ENCODE measurements at regions not wholly inside any gene's neighbourhood (a gene's known extent, or its start where the extent isn't known, plus 50 kb on each side); places are given as distances from the start of the nearest gene placed in this dataset.

DNA sequence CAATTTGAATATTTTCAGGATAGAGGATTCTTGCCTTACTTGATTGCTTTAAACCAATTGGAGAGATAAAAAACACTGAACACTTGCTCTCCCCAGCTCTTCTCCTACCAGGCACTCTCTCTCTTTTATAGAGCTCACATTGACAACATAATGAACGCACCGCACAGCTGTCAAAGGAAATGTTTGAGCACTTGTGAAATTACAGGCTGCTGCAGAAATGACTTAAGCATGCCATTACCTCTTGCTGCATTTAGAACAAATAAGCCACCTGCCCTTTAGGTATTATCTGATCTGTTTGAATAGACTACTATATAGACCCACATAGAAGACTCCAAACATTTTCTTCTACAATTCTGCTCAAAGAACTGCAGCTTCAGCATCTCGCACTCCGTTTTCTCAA lies 227.7 kb downstream of the C4orf33 start:
- TF ChIP-seq, protein P1, sequence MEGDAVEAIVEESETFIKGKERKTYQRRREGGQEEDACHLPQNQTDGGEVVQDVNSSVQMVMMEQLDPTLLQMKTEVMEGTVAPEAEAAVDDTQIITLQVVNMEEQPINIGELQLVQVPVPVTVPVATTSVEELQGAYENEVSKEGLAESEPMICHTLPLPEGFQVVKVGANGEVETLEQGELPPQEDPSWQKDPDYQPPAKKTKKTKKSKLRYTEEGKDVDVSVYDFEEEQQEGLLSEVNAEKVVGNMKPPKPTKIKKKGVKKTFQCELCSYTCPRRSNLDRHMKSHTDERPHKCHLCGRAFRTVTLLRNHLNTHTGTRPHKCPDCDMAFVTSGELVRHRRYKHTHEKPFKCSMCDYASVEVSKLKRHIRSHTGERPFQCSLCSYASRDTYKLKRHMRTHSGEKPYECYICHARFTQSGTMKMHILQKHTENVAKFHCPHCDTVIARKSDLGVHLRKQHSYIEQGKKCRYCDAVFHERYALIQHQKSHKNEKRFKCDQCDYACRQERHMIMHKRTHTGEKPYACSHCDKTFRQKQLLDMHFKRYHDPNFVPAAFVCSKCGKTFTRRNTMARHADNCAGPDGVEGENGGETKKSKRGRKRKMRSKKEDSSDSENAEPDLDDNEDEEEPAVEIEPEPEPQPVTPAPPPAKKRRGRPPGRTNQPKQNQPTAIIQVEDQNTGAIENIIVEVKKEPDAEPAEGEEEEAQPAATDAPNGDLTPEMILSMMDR (IDR thresholded peaks at IDR 0.05) = no peak
- TF ChIP-seq POLR2A (IDR thresholded peaks at IDR 0.05) = no peak
- no peak for TF ChIP-seq POLR2AphosphoS5 (IDR thresholded peaks at IDR 0.05)
- no peaks in the 10 kb centered on the region for H3K9me3 ChIP-seq
- intact Hi-C loops (cut with DNase I) = no loop called here
- no peak overlapping the region for H3K27ac ChIP-seq
- no peaks in the 10 kb centered on the region for H3K4me1 ChIP-seq (replicated peaks)
- H3K36me3 ChIP-seq = no peaks in the 10 kb centered on the region
- H3K27me3 ChIP-seq (replicated peaks; ENCODE audit: insufficient read depth) = no peaks in the 10 kb centered on the region
- no peak overlapping the region for H3K4me3 ChIP-seq
- WGBS = 42% methylated on average over 4 of the region's 4 CpGs
- no peak for DNase-seq (ENCODE audit: low spot score)

DNA sequence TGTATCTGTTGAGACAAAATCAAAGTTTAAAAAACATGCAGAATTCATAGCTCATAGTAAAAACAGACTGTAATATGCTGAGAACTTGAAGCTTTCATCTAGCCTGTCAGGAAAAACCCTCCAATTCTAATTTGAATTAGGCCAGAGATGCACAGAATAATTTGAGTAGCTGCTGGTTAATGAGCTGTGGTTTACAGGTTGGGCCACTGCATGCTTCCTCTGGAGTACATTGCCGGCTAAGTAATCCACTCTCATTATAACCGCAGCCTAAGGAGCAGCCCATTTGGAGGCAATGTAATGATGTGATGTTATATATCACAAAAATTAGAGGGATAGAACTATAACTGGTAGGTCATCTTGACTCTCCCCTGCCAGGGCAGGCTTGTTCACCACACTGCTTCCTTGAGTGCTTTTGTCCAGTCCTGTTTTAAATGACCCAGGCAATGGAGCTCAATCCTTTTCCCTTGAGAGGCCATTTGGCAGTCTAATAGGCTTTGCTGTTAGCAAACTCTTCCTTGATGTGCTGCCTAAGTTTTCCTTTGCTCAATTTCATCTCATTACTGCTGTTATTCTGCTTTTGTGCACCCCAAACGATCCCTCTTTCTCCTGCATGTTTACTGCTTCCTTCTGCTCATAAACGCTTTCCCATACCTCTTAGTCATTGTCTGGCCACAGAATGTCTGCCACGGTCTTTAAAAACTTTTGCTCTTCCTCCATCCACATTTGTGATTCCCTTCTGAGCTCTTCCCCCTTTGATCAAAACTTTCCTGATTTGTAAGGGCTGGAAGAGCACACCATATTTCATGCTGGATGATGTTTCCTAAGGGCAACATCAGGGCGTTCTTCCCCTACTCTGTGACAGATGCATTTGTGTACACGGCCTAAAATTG lies 230.9 kb downstream of the C4orf33 start:
- no peak for TF ChIP-seq POLR2A (IDR thresholded peaks at IDR 0.05)
- no peak for TF ChIP-seq POLR2AphosphoS5 (IDR thresholded peaks at IDR 0.05)
- TF ChIP-seq, protein P1 (IDR thresholded peaks at IDR 0.05) = no peak
- H3K9me3 ChIP-seq = no peaks in the 10 kb centered on the region
- no peak overlapping the region for H3K4me3 ChIP-seq
- no peaks in the 10 kb centered on the region for H3K4me1 ChIP-seq (replicated peaks)
- intact Hi-C loops (cut with DNase I) = no loop called here
- no peak for DNase-seq (ENCODE audit: low spot score)
- no peak overlapping the region for H3K27ac ChIP-seq
- 34% methylated on average over 7 of the region's 7 CpGs for WGBS
- no peaks in the 10 kb centered on the region for H3K36me3 ChIP-seq
- no peaks in the 10 kb centered on the region for H3K27me3 ChIP-seq (replicated peaks; ENCODE audit: insufficient read depth)

DNA sequence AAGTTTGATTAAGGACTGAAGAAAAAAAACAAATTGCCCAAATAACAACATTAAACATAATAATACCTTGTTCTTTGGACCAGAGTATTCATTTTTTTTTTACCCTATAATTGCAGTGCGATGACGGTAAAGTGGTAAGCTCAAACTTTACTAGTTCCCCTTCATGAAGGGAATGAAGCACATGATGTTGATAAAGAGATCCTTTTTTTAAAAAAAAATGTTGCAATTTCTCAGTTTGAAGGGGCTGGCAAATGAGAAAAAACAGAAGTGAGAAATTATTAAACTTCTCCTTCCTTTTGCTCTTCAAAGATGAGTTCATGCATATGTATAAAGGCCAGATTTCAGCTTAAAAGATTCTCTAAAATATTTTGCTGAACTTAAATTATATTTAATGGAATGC lies 231.7 kb downstream of the C4orf33 start:
- Histone ChIP-seq H3K27ac (no peak overlapping the region), H3K4me3 (no peak overlapping the region), H3K9me3 (no peaks in the 10 kb centered on the region), H3K4me1 (replicated peaks) (no peaks in the 10 kb centered on the region), H3K27me3 (replicated peaks; ENCODE audit: insufficient read depth) (no peaks in the 10 kb centered on the region), H3K36me3 (no peaks in the 10 kb centered on the region)
- intact Hi-C loops (cut with DNase I) = no loop called here
- TF ChIP-seq POLR2A (IDR thresholded peaks at IDR 0.05) (no peak), POLR2AphosphoS5 (IDR thresholded peaks at IDR 0.05) (no peak)
- TF ChIP-seq, protein P1 (IDR thresholded peaks at IDR 0.05) = no peak
- WGBS = 67% methylated on average over 2 of the region's 2 CpGs
- DNase-seq (ENCODE audit: low spot score) = no peak

DNA sequence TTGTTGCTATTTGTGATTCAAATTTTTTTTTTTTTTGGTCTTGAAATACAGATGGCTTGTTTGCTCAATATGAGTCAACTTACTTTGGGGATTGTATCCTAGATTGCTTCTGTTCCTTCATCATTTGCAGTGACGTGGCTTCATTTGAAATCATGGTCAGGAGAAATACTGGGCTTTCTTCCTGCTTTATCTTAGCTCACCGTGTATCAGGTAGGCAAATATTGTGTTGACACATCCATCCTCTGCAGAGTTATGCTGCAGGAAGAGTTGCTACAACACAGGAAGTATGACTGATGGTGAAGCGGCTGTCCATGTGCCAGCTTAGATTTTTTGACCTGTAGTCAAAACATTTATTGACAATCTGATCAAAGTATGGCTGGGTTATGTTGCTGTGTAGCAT lies 232.2 kb downstream of the C4orf33 start:
- TF ChIP-seq, protein P1 (IDR thresholded peaks at IDR 0.05) = no peak
- no peak for TF ChIP-seq POLR2AphosphoS5 (IDR thresholded peaks at IDR 0.05)
- no peak for TF ChIP-seq POLR2A (IDR thresholded peaks at IDR 0.05)
- no peak for DNase-seq (ENCODE audit: low spot score)
- Histone ChIP-seq H3K27ac (no peak overlapping the region), H3K4me3 (no peak overlapping the region), H3K9me3 (no peaks in the 10 kb centered on the region), H3K27me3 (replicated peaks; ENCODE audit: insufficient read depth) (no peaks in the 10 kb centered on the region), H3K4me1 (replicated peaks) (no peaks in the 10 kb centered on the region), H3K36me3 (no peaks in the 10 kb centered on the region)
- intact Hi-C loops (cut with DNase I) = no loop called here
- 78% methylated on average over 3 of the region's 3 CpGs for WGBS

DNA sequence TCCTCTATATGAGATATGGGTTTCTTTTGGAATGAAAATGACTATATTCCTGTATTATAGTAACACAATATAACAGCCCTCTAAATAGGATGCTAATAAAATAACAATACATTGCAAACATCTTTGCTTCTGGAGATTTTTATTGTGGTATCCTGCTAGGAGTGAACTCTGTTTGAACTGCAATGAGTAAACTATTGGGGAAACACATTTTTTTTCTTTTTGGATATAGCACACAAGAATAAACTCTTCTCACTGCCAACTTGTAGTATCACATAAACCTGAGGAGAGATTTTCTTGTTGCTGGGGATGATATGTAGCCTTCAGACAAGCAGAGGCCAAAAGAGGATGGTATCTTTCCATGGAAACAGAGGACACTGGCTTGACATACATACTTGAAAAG lies 238.2 kb downstream of the C4orf33 start:
- TF ChIP-seq, protein P1 (IDR thresholded peaks at IDR 0.05) = no peak
- TF ChIP-seq POLR2AphosphoS5 (IDR thresholded peaks at IDR 0.05) (no peak), POLR2A (IDR thresholded peaks at IDR 0.05) (no peak)
- Histone ChIP-seq H3K36me3 (no peaks in the 10 kb centered on the region), H3K27me3 (replicated peaks; ENCODE audit: insufficient read depth) (no peaks in the 10 kb centered on the region), H3K9me3 (no peaks in the 10 kb centered on the region), H3K4me3 (no peak overlapping the region), H3K27ac (no peak overlapping the region), H3K4me1 (replicated peaks) (no peaks in the 10 kb centered on the region)
- DNase-seq (ENCODE audit: low spot score) = no peak
- intact Hi-C loops (cut with DNase I) = no loop called here
